ENCODE measurements at regions not wholly inside any gene's neighbourhood (a gene's known extent, or its start where the extent isn't known, plus 50 kb on each side); places are given as distances from the start of the nearest gene placed in this dataset.

GRCh38 chr6:28737750-28738395, 185.9 kb downstream of the TRIM27 start:
- no peak for DNase-seq (ENCODE audit: low spot score)

GRCh38 chr6:28738396-28738765, 185.4 kb downstream of the TRIM27 start:
- no peak for DNase-seq (ENCODE audit: low spot score)

DNA sequence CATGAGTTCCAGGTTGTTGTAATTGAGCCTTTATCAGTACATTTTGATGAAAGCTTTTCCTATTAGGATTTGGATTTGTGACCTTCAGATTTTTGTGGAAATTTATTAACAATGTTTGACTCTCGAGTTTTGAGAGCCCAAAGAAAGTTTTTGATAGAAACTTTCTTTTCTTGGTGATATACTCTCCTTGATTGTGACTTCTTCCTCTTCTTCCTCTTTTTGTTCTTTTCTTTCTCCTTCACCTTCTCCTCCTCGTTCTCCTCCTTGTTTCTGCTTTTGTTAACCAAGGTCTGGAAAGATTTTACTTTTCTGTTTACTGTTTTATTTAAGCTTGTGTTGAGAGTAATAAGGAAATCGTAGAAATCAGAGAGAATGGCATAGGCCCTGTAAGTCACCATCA, 182.4 kb downstream of the TRIM27 start:
- no peak for DNase-seq (ENCODE audit: low spot score)

GRCh38 chr6:28742668-28743270, 181.0 kb downstream of the TRIM27 start:
- peak; percentile 74 for DNase-seq (ENCODE audit: low spot score)

GRCh38 chr6:28743271-28743789, 180.5 kb downstream of the TRIM27 start:
- DNase-seq (ENCODE audit: low spot score), result no peak

- peak; percentile 43 for DNase-seq (ENCODE audit: low spot score)
These were observed 176.6 kb downstream of the TRIM27 start for GRCh38 chr6:28747083-28747630.

DNA sequence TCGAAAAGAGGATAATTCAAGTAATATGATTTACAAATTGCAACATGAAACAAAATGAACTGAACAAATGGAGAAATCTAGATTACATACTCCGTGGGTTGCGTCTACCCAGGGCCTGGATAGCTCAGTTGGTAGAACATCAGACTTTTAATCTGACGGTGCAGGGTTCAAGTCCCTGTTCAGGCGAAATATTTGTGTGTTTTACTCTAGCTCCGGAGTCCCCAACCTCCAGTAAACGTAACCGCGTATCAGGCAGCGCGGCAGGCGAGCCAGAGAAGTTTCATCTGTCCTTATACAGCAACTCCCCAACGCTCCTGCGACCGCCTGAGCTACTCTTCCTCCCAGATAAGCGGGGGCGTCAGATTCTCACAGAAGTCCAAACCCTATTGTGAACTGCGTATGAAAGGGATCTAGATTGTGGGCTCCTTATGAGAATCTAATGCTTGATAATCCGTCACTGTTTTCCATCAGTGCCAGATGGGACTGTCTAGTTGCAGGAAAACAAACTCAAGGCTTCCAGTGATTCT, 176.1 kb downstream of the TRIM27 start:
- peak; percentile 78 for DNase-seq (ENCODE audit: low spot score)

- DNase-seq (ENCODE audit: low spot score), result no peak
These were observed 175.6 kb downstream of the TRIM27 start for GRCh38 chr6:28748192-28748591.

DNA sequence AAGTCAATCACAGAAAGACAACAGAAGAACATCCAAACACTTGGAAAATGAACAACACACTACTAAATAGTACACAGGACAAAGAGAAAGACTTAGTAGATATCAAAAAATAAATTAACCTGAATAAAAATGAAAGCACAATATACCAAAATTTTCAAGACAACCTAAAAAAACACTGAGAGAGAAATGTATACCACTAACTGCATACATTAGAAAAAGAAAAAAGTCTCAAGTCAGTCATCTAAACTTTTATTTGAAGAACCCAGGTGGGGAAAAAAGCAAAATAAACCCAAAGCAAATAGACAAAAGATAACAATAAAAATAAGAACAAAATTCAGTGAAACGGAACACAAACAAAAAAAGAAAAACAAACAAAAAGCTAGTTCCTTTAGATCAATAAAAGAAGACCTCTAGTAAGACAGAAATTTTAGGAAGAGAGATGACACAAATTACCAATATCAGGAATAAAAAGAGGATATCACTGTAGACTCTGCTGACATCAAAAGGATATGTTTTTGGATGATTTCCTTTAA, 172.8 kb downstream of the TRIM27 start:
- DNase-seq (ENCODE audit: low spot score), result no peak

GRCh38 chr6:28751514-28751913, 172.3 kb downstream of the TRIM27 start:
- no peak for DNase-seq (ENCODE audit: low spot score)

DNA sequence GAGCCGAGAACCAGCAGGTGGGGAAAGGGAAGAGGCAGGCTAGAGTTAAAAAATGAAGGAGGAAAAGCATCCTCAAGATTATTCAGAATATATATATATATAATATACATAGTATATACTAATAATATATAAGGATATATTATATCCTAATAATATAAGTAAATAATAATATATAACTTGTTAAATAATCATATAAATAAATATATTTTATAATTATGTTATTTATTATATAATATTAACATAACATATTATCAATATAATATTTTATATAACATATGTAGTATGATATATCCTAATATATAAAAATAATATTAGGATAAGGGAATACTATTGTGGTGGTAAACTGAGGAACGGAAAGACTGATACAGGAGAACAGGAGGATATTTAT, 171.8 kb downstream of the TRIM27 start:
- no peak for DNase-seq (ENCODE audit: low spot score)

- DNase-seq (ENCODE audit: low spot score), result peak; percentile 66
These were observed 166.2 kb downstream of the TRIM27 start for GRCh38 chr6:28757429-28758045.

GRCh38 chr6:28758046-28758817, 165.6 kb downstream of the TRIM27 start:
- peak; percentile 72 for DNase-seq (ENCODE audit: low spot score)

GRCh38 chr6:28758818-28759235, 165.0 kb downstream of the TRIM27 start:
- DNase-seq (ENCODE audit: low spot score), result no peak

GRCh38 chr6:28764014-28764723, 159.6 kb downstream of the TRIM27 start:
- DNase-seq (ENCODE audit: low spot score), result peak; percentile 27

DNA sequence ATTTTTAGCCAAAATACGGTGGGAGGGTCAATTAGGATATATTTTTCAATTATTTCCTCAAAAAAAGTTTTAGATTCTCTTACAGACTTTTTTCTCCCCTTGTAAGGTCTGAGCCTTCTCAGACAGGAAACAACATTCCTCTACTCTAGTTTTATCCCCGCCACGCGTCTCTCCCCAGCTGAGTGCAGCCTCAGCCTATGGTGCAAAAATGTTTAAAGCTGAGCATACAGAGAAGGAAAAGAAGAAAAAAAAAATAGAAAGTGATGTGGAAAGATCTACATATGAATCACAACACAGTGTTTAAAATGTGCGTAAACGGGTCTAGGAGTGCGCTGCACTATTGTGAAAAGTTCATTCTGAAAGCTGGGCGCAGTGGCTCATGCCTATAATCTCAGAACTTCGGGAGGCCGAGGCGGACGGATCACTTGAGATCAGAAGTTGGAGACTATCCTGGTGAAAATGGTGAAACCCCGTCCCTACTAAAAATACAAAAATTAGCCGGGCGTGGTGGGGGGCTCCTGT, 159.0 kb downstream of the TRIM27 start:
- no peak for DNase-seq (ENCODE audit: low spot score)

- DNase-seq (ENCODE audit: low spot score), result no peak
These were observed 157.8 kb downstream of the TRIM27 start for GRCh38 chr6:28765978-28766351.

DNA sequence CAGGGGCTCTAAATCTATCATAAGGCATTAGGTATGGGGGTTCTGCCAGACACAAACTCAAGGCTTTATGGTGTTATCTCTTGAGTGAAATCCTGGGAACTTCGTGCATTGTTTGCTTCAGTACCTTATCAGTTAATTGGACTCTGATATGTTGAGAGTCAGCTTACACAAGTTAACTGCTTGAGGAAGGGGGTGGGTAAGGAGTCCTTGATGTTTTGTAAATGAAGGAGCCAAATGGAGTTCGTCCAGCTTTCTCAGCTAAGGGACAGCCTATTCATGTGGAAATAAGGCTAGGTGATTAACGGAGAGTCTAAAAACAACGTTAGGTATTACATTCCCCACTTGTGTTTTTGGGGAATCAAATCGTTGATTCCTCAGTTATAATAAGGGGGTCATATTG, 157.4 kb downstream of the TRIM27 start:
- no peak for DNase-seq (ENCODE audit: low spot score)

DNA sequence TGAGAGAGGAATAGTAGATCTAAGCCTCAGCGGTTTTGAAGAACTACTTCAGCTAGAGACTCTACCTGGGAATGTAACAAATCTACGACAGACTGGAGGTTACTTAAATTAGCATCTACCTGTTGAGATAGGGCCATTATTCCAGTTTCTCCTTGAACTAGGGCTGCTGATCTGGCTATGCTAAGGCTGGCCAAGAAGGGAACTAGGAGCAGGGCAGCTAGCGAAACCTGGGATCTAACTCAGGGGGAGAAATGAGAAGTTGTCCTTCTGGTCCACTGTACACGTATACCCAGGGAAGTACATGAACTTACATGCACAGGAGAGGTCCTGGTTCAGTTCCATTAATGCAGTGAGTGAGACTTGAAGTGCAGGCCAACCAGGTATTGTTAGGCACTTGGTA, 156.7 kb downstream of the TRIM27 start:
- DNase-seq (ENCODE audit: low spot score), result no peak

GRCh38 chr6:28767691-28768090, 156.1 kb downstream of the TRIM27 start:
- no peak for DNase-seq (ENCODE audit: low spot score)
